T-helper 1 cell treated with Interleukin-12 subunit alpha and Interleukin-12 subunit beta and Interleukin-4 antibody, amounts not matched to agents 30 ng/mL and 1 ng/mL, for 36 hours (primary cell): ENCODE measurements at regions not wholly inside any gene's neighbourhood (a gene's known extent, or its start where the extent isn't known, plus 50 kb on each side); places are given as distances from the start of the nearest gene placed in this dataset.

Experiments
- intact Hi-C: fragments of 100-400 bp; cut with micrococcal nuclease; formaldehyde crosslinking; loops from one replicate; pipeline ENCODE4 v1.15.1; 2024

- intact Hi-C loops = no loop called here
Measured at GRCh38 chr3:74351213-74351612, 263.2 kb downstream of the CNTN3 start.

GRCh38 chr3:74349015-74349414 is 265.4 kb downstream of the CNTN3 start:
- intact Hi-C loops = no loop called here

GRCh38 chr3:74347563-74348268 is 266.7 kb downstream of the CNTN3 start:
- intact Hi-C loops = no loop called here

GRCh38 chr3:74346896-74347295 is 267.6 kb downstream of the CNTN3 start:
- intact Hi-C loops = no loop called here

GRCh38 chr3:74345701-74346100 is 268.8 kb downstream of the CNTN3 start:
- intact Hi-C loops = no loop called here

GRCh38 chr3:74344865-74345440 is 269.5 kb downstream of the CNTN3 start:
- intact Hi-C loops = no loop called here

GRCh38 chr3:74343391-74343790 is 271.1 kb downstream of the CNTN3 start:
- intact Hi-C loops = no loop called here

GRCh38 chr3:74338998-74339397 is 275.5 kb downstream of the CNTN3 start:
- intact Hi-C loops = no loop called here

GRCh38 chr3:74332165-74332564 is 282.3 kb downstream of the CNTN3 start:
- intact Hi-C loops = no loop called here

GRCh38 chr3:74331711-74332110 is 282.7 kb downstream of the CNTN3 start:
- intact Hi-C loops = no loop called here

GRCh38 chr3:74329096-74329495 is 285.4 kb downstream of the CNTN3 start:
- intact Hi-C loops = no loop called here

GRCh38 chr3:74328435-74328834 is 286.0 kb downstream of the CNTN3 start:
- intact Hi-C loops = no loop called here

GRCh38 chr3:74315291-74315690 is 299.2 kb downstream of the CNTN3 start:
- intact Hi-C loops = no loop called here

- intact Hi-C loops = no loop called here
Measured at GRCh38 chr3:74314696-74315095, 299.8 kb downstream of the CNTN3 start.

GRCh38 chr3:74309716-74310115 is 304.7 kb downstream of the CNTN3 start:
- intact Hi-C loops = no loop called here

GRCh38 chr3:74304424-74304823 is 310.0 kb downstream of the CNTN3 start:
- intact Hi-C loops = no loop called here

GRCh38 chr3:74303711-74304110 is 310.7 kb downstream of the CNTN3 start:
- intact Hi-C loops = no loop called here

- intact Hi-C loops = no loop called here
Measured at GRCh38 chr3:74302969-74303368, 311.5 kb downstream of the CNTN3 start.

- intact Hi-C loops = no loop called here
Measured at GRCh38 chr3:74302281-74302680, 312.2 kb downstream of the CNTN3 start.

GRCh38 chr3:74301056-74301455 is 313.4 kb downstream of the CNTN3 start:
- intact Hi-C loops = no loop called here

- intact Hi-C loops = no loop called here
Measured at GRCh38 chr3:74295479-74295878, 319.0 kb downstream of the CNTN3 start.

- intact Hi-C loops = no loop called here
Measured at GRCh38 chr3:74288761-74289160, 325.7 kb downstream of the CNTN3 start.

GRCh38 chr3:74287557-74287956 is 326.9 kb downstream of the CNTN3 start:
- intact Hi-C loops = no loop called here
